ENCODE measurements at regions not wholly inside any gene's neighbourhood (a gene's known extent, or its start where the extent isn't known, plus 50 kb on each side); places are given as distances from the start of the nearest gene placed in this dataset.

DNA sequence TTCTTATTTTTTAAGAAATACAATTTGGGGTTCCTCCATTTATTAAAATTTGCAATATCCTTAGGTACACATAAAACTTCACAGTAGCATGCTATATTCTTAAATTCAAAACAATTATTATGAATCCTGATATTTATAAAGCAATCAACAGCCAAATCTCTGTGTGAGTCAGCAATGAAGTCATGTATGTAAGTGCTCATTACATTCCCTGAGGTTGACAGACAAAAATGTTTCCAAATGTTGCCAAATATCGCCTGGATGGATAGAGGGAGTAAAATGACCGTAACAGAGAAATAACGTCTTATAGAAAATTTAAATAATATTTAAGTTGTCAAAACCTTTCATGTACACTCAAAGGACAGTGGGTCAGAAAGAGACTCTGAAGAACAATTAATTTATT, 220.0 kb downstream of the PCDH18 start:
- no peak for TF ChIP-seq ZNF565 (CRISPR knock-in tag; conservative IDR thresholded peaks at IDR 0.05; ENCODE audit: low read depth)
- TF ChIP-seq ZFP30 (CRISPR knock-in tag; IDR thresholded peaks at IDR 0.05), result no peak
- TF ChIP-seq, protein P1, sequence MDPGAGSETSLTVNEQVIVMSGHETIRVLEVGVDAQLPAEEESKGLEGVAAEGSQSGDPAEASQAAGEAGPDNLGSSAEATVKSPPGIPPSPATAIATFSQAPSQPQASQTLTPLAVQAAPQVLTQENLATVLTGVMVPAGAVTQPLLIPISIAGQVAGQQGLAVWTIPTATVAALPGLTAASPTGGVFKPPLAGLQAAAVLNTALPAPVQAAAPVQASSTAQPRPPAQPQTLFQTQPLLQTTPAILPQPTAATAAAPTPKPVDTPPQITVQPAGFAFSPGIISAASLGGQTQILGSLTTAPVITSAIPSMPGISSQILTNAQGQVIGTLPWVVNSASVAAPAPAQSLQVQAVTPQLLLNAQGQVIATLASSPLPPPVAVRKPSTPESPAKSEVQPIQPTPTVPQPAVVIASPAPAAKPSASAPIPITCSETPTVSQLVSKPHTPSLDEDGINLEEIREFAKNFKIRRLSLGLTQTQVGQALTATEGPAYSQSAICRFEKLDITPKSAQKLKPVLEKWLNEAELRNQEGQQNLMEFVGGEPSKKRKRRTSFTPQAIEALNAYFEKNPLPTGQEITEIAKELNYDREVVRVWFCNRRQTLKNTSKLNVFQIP (CRISPR knock-in tag; IDR thresholded peaks at IDR 0.05; ENCODE audit: borderline replicate concordance, low read depth), result no peak
- TF ChIP-seq, protein P2, sequence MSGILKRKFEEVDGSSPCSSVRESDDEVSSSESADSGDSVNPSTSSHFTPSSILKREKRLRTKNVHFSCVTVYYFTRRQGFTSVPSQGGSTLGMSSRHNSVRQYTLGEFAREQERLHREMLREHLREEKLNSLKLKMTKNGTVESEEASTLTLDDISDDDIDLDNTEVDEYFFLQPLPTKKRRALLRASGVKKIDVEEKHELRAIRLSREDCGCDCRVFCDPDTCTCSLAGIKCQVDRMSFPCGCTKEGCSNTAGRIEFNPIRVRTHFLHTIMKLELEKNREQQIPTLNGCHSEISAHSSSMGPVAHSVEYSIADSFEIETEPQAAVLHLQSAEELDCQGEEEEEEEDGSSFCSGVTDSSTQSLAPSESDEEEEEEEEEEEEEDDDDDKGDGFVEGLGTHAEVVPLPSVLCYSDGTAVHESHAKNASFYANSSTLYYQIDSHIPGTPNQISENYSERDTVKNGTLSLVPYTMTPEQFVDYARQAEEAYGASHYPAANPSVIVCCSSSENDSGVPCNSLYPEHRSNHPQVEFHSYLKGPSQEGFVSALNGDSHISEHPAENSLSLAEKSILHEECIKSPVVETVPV (CRISPR knock-in tag; IDR thresholded peaks at IDR 0.05), result no peak
- no peak for TF ChIP-seq CSDC2 (CRISPR knock-in tag; IDR thresholded peaks at IDR 0.05)
- TF ChIP-seq TCF4 (CRISPR knock-in tag; IDR thresholded peaks at IDR 0.05; ENCODE audit: borderline replicate concordance), result no peak

Measured in SK-N-SH treated with all-trans-retinoic acid at 6 μM for 48 hours (cell line).